ENCODE measurements at regions not wholly inside any gene's neighbourhood (a gene's known extent, or its start where the extent isn't known, plus 50 kb on each side); places are given as distances from the start of the nearest gene placed in this dataset.

- no peak for TF ChIP-seq CTCF (IDR thresholded peaks at IDR 0.05)
These were observed 235.9 kb upstream of the ARHGAP20 start for GRCh38 chr11:110948112-110948511.

GRCh38 chr11:110947096-110947495 is 234.9 kb upstream of the ARHGAP20 start:
- TF ChIP-seq CTCF (IDR thresholded peaks at IDR 0.05), result no peak

- TF ChIP-seq CTCF (IDR thresholded peaks at IDR 0.05), result no peak
These were observed 227.2 kb upstream of the ARHGAP20 start for GRCh38 chr11:110939471-110939870.

GRCh38 chr11:110935018-110935640 is 222.9 kb upstream of the ARHGAP20 start:
- no peak for TF ChIP-seq CTCF (IDR thresholded peaks at IDR 0.05)

GRCh38 chr11:110929129-110929528 is 216.9 kb upstream of the ARHGAP20 start:
- TF ChIP-seq CTCF (IDR thresholded peaks at IDR 0.05), result no peak

GRCh38 chr11:110928391-110928790 is 216.2 kb upstream of the ARHGAP20 start:
- no peak for TF ChIP-seq CTCF (IDR thresholded peaks at IDR 0.05)

- TF ChIP-seq CTCF (IDR thresholded peaks at IDR 0.05), result no peak
These were observed 209.7 kb upstream of the ARHGAP20 start for GRCh38 chr11:110921742-110922521.

Data from LNCAP (cell line).